ENCODE measurements at regions not wholly inside any gene's neighbourhood (a gene's known extent, or its start where the extent isn't known, plus 50 kb on each side); places are given as distances from the start of the nearest gene placed in this dataset.

DNA sequence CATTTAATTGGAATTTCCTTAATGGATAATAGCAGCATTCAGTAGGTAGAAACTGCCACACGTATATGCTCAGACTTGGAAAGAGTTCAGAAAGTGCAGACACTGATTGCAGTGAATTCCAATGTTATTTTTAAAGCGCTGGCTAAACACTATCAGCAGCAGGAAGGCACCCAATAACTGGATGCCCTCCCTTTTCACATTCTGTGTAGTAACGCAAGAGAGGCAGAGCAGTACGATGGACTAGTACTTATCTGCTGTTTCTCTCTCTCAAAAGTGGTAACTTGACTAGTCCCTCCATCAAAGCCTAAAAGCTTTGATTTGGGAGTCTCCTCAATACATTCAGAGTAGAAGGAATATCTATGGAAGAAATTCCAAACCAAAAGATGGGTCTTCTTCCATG lies 791.0 kb downstream of the TMTC2 start:
- TF ChIP-seq, protein P1, sequence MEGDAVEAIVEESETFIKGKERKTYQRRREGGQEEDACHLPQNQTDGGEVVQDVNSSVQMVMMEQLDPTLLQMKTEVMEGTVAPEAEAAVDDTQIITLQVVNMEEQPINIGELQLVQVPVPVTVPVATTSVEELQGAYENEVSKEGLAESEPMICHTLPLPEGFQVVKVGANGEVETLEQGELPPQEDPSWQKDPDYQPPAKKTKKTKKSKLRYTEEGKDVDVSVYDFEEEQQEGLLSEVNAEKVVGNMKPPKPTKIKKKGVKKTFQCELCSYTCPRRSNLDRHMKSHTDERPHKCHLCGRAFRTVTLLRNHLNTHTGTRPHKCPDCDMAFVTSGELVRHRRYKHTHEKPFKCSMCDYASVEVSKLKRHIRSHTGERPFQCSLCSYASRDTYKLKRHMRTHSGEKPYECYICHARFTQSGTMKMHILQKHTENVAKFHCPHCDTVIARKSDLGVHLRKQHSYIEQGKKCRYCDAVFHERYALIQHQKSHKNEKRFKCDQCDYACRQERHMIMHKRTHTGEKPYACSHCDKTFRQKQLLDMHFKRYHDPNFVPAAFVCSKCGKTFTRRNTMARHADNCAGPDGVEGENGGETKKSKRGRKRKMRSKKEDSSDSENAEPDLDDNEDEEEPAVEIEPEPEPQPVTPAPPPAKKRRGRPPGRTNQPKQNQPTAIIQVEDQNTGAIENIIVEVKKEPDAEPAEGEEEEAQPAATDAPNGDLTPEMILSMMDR (IDR thresholded peaks at IDR 0.05): no peak
- no peak for TF ChIP-seq EZH2 (IDR thresholded peaks at IDR 0.05; ENCODE audit: borderline replicate concordance, insufficient read depth, low read depth, low read length, poor library complexity, severe bottlenecking)

All from B cell (primary cell).